ENCODE measurements at regions not wholly inside any gene's neighbourhood (a gene's known extent, or its start where the extent isn't known, plus 50 kb on each side); places are given as distances from the start of the nearest gene placed in this dataset.

DNA sequence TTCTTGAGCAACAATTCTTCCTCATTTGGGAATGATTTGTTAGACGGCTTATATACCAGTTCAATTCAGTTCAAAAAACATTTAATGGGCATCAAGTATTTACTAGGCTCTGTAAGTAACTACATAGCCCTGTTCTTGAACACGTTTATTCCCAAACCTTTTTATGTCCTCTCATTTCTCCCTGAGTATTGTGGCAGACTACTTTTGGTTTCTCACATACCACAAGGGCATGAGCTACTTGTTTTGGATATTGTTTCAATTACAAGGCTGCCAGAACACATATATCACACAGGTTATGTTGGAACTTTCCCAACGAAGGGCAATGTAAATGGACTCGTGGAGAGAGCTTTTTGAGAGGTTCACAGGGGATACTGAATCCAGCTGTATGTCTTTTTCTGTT, 363.8 kb upstream of the NAALADL2 start:
- no peak for TF ChIP-seq CTCF (IDR thresholded peaks at IDR 0.05)
- TF ChIP-seq POLR2A (IDR thresholded peaks at IDR 0.05) = no peak

All from right lobe of liver (tissue), 4 donors.